ENCODE measurements at regions not wholly inside any gene's neighbourhood (a gene's known extent, or its start where the extent isn't known, plus 50 kb on each side); places are given as distances from the start of the nearest gene placed in this dataset.

DNA sequence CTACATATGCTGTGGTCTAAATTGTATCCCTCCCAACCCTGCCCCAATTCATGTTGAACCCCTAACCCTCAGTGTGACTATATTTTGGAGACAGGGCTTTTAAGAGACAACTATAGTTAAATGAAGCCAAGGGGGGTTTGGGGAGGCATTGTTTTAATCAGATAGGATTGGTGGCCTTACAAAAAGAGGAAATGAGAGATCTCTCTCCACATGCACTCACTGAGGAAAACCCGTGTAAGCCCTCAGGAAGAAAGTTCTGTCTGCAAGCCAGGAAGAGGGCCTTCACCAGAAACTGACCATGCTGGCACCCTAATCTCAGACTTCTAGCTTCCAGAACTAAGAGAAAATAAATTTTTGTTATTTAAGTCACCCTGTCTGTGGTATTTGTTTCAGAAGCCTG lies 276.7 kb downstream of the KIF20B start:
- no peak overlapping the region for H3K9ac ChIP-seq (ENCODE audit: insufficient read depth in 1 of 2, low read length in 2 of 2)
- H3K9me3 ChIP-seq (ENCODE audit: control insufficient read depth in 4 of 4, insufficient read depth in 3 of 4, low read length in 3 of 4), result peaks cover 0 to 2% (median 0%) of the 10 kb centered on the region in 4 donors
- H3K27me3 ChIP-seq (ENCODE audit: control insufficient read depth in 3 of 3, insufficient read depth in 3 of 3, low read length in 2 of 3), result no peaks in the 10 kb centered on the region
- H3K4me3 ChIP-seq, result no peak overlapping the region
- H3K36me3 ChIP-seq (ENCODE audit: control insufficient read depth in 4 of 4, insufficient read depth in 4 of 4, low read length in 4 of 4), result no peaks in the 10 kb centered on the region
- no peaks in the 10 kb centered on the region for H3K4me1 ChIP-seq (ENCODE audit: control insufficient read depth in 5 of 5, insufficient read depth in 5 of 5, low read length in 5 of 5)
- 14 to 33% methylated on average over 1 of the region's 1 CpG for WGBS, 2 donors
- H3K27ac ChIP-seq (ENCODE audit: low read depth in 1 of 2, low read length in 1 of 2), result no peak overlapping the region
- no peak for ATAC-seq (ENCODE audit: insufficient read depth, low FRiP score)
- TF ChIP-seq, protein P1, sequence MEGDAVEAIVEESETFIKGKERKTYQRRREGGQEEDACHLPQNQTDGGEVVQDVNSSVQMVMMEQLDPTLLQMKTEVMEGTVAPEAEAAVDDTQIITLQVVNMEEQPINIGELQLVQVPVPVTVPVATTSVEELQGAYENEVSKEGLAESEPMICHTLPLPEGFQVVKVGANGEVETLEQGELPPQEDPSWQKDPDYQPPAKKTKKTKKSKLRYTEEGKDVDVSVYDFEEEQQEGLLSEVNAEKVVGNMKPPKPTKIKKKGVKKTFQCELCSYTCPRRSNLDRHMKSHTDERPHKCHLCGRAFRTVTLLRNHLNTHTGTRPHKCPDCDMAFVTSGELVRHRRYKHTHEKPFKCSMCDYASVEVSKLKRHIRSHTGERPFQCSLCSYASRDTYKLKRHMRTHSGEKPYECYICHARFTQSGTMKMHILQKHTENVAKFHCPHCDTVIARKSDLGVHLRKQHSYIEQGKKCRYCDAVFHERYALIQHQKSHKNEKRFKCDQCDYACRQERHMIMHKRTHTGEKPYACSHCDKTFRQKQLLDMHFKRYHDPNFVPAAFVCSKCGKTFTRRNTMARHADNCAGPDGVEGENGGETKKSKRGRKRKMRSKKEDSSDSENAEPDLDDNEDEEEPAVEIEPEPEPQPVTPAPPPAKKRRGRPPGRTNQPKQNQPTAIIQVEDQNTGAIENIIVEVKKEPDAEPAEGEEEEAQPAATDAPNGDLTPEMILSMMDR (IDR thresholded peaks at IDR 0.05; ENCODE audit: control extremely low read depth, extremely low read depth), result no peak
- DNase-seq, result no peak

DNA sequence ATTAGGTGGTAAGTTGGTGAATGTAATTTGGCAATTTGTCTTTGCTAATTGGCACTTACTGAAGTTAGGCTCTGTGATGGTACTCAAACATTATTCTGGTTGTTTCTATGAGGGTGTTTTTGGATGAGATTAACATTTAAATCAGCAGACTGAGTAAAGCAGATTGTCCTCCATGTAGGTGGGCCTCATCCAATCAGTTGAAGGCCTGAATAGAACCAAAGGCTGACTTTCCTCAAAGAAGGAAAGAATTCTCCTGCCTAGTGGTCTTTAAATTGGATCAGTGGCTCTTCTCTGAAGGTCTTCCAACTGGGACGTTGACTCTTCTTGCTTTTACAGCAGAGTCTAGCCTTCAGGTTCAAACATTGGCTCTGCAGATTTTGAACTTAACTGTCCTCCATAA lies 278.3 kb downstream of the KIF20B start:
- Histone ChIP-seq H3K4me3 (no peak overlapping the region), H3K4me1 (ENCODE audit: control insufficient read depth in 5 of 5, insufficient read depth in 5 of 5, low read length in 5 of 5) (no peaks in the 10 kb centered on the region), H3K9me3 (ENCODE audit: control insufficient read depth in 4 of 4, insufficient read depth in 3 of 4, low read length in 3 of 4) (peaks cover 0 to 2% (median 0%) of the 10 kb centered on the region in 4 donors), H3K9ac (ENCODE audit: insufficient read depth in 1 of 2, low read length in 2 of 2) (no peak overlapping the region), H3K27ac (ENCODE audit: low read depth in 1 of 2, low read length in 1 of 2) (no peak overlapping the region), H3K27me3 (ENCODE audit: control insufficient read depth in 3 of 3, insufficient read depth in 3 of 3, low read length in 2 of 3) (no peaks in the 10 kb centered on the region), H3K36me3 (ENCODE audit: control insufficient read depth in 4 of 4, insufficient read depth in 4 of 4, low read length in 4 of 4) (no peaks in the 10 kb centered on the region)
- no peak for ATAC-seq (ENCODE audit: insufficient read depth, low FRiP score)
- TF ChIP-seq, protein P1 (IDR thresholded peaks at IDR 0.05; ENCODE audit: control extremely low read depth, extremely low read depth), result no peak
- no peak for DNase-seq
- 83 to 96% methylated on average over 1 of the region's 1 CpG for WGBS, 2 donors

DNA sequence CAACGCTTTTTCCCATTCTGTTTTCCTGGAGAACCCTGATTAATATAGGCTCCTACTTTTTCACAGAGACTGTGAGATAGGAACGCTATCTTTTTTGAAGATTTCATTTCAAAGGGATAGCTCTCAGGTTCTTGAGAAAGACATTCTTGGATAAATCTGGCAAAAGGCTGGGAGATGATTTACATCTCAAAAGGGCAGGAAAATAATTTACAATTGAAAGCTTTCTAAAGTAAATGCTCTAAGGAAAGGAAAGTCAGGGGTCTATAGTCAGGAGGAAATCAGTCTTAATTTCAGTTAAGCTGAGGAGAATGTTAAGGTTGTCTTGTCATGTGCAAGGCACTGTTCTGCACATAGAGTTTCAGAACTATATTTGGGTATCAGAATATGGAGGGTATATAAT lies 278.8 kb downstream of the KIF20B start:
- H3K36me3 ChIP-seq (ENCODE audit: control insufficient read depth in 4 of 4, insufficient read depth in 4 of 4, low read length in 4 of 4), result no peaks in the 10 kb centered on the region
- H3K9me3 ChIP-seq (ENCODE audit: control insufficient read depth in 4 of 4, insufficient read depth in 3 of 4, low read length in 3 of 4), result peaks cover 0 to 2% (median 0%) of the 10 kb centered on the region in 4 donors
- H3K9ac ChIP-seq (ENCODE audit: insufficient read depth in 1 of 2, low read length in 2 of 2), result no peak overlapping the region
- no peak overlapping the region for H3K27ac ChIP-seq (ENCODE audit: low read depth in 1 of 2, low read length in 1 of 2)
- DNase-seq (no peak), ATAC-seq (ENCODE audit: insufficient read depth, low FRiP score) (no peak)
- 91% methylated on average over 2 of the region's 2 CpGs for WGBS, 2 donors
- H3K27me3 ChIP-seq (ENCODE audit: control insufficient read depth in 3 of 3, insufficient read depth in 3 of 3, low read length in 2 of 3), result no peaks in the 10 kb centered on the region
- H3K4me1 ChIP-seq (ENCODE audit: control insufficient read depth in 5 of 5, insufficient read depth in 5 of 5, low read length in 5 of 5), result no peaks in the 10 kb centered on the region
- no peak overlapping the region for H3K4me3 ChIP-seq
- TF ChIP-seq, protein P1 (IDR thresholded peaks at IDR 0.05; ENCODE audit: control extremely low read depth, extremely low read depth), result no peak

DNA sequence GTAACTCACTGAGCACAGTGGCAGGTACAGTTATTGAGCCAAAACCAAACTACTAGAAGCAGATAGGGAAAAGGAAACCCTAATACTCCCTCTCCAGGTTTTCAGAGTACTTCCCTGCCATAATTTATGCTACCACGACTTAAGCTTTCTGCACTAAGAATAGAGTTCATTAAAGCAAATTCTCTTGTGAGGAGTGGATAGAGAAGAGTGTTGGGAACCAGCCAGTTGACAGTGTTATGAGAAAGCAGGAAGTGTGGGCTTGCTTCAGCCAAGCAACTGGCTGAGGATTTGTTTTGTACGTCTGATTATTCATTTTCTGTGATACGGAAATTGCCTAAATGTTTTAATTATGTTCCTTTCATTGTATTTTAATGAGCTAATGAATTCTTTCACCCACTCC lies 280.5 kb downstream of the KIF20B start:
- Histone ChIP-seq H3K4me1 (ENCODE audit: control insufficient read depth in 5 of 5, insufficient read depth in 5 of 5, low read length in 5 of 5) (no peaks in the 10 kb centered on the region), H3K9ac (ENCODE audit: insufficient read depth in 1 of 2, low read length in 2 of 2) (no peak overlapping the region), H3K27me3 (ENCODE audit: control insufficient read depth in 3 of 3, insufficient read depth in 3 of 3, low read length in 2 of 3) (no peaks in the 10 kb centered on the region), H3K36me3 (ENCODE audit: control insufficient read depth in 4 of 4, insufficient read depth in 4 of 4, low read length in 4 of 4) (no peaks in the 10 kb centered on the region), H3K4me3 (no peak overlapping the region), H3K9me3 (ENCODE audit: control insufficient read depth in 4 of 4, insufficient read depth in 3 of 4, low read length in 3 of 4) (peaks cover 0 to 2% (median 0%) of the 10 kb centered on the region in 4 donors), H3K27ac (ENCODE audit: low read depth in 1 of 2, low read length in 1 of 2) (no peak overlapping the region)
- DNase-seq (peak in 2 of 3 donors; percentile 22 to 74), ATAC-seq (ENCODE audit: insufficient read depth, low FRiP score) (no peak)
- TF ChIP-seq, protein P1 (IDR thresholded peaks at IDR 0.05; ENCODE audit: control extremely low read depth, extremely low read depth), result no peak
- 12 to 15% methylated on average over 3 of the region's 3 CpGs for WGBS, 2 donors
